AG04449 (cell line): ENCODE measurements at regions not wholly inside any gene's neighbourhood (a gene's known extent, or its start where the extent isn't known, plus 50 kb on each side); places are given as distances from the start of the nearest gene placed in this dataset.

Experiments
- CTCF ChIA-PET: fragments of 350-600 bp; formaldehyde crosslinking; extraction: SDS; loops from one replicate; lab custom pipeline; 2021; ENCODE audit warnings: antibody characterized with exemption; lab: Yijun Ruan, JAX
- POLR2A ChIA-PET: fragments of 400-600, 350-600 bp; formaldehyde crosslinking; extraction: SDS; loops from one replicate; lab custom pipeline; 2020; ENCODE audit warnings: antibody characterized with exemption, inconsistent platforms; lab: Yijun Ruan, JAX
- DNase-seq: peaks from one replicate; pipeline ENCODE4 v3.0.0-alpha.2; 2010; ENCODE audit warnings: low read depth, low spot score
- H3K4me3 ChIP-seq: 2 replicates; pipeline ENCODE4 v1.5.1; 2011; ENCODE audit warnings: low read depth, mild to moderate bottlenecking, control low read depth, low read length
- TF ChIP-seq, protein P1 (sequence below): IDR thresholded peaks from one replicate; pipeline ENCODE4 v1.5.1; 2011; ENCODE audit warnings: mild to moderate bottlenecking, moderate library complexity, low read length, control low read depth, inconsistent platforms; ENCODE audit not compliant: insufficient read depth; ENCODE audit errors: missing control alignments

DNA sequence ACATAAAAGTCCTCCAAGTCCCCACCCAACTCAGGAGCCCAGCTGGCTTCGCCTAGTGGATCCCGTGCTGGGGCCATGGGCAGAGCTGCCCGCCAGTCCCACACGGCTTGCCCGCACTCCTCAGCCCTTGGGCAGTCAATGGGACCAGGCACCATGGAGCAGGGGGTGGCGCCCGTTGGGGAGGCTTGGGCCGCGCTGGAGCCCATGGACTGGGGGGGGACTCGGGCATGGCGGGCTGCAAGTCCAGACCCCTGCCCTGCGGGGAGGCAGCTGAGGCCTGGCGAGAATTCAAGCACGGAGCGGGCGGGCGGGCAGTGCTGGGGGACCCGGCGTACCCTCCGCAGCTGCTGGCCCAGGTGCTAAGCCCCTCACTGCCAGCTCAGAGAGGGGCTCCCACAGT is 249.8 kb upstream of the PLD5 start:
- CTCF ChIA-PET: no interaction called here
- POLR2A ChIA-PET: no interaction called here
- TF ChIP-seq, protein P1, sequence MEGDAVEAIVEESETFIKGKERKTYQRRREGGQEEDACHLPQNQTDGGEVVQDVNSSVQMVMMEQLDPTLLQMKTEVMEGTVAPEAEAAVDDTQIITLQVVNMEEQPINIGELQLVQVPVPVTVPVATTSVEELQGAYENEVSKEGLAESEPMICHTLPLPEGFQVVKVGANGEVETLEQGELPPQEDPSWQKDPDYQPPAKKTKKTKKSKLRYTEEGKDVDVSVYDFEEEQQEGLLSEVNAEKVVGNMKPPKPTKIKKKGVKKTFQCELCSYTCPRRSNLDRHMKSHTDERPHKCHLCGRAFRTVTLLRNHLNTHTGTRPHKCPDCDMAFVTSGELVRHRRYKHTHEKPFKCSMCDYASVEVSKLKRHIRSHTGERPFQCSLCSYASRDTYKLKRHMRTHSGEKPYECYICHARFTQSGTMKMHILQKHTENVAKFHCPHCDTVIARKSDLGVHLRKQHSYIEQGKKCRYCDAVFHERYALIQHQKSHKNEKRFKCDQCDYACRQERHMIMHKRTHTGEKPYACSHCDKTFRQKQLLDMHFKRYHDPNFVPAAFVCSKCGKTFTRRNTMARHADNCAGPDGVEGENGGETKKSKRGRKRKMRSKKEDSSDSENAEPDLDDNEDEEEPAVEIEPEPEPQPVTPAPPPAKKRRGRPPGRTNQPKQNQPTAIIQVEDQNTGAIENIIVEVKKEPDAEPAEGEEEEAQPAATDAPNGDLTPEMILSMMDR: no peak
- DNase-seq: no peak
- H3K4me3 ChIP-seq: no peak overlapping the region

GRCh38 chr1:242770366-242770765 is 245.9 kb upstream of the PLD5 start:
- ChIA-PET POLR2A (no interaction called here), CTCF (no interaction called here)
- TF ChIP-seq, protein P1: no peak
- H3K4me3 ChIP-seq: no peak overlapping the region
- DNase-seq: no peak

GRCh38 chr1:242764161-242764560 is 239.7 kb upstream of the PLD5 start:
- no peak for DNase-seq
- H3K4me3 ChIP-seq: no peak overlapping the region
- TF ChIP-seq, protein P1: no peak
- POLR2A ChIA-PET: no interaction called here
- CTCF ChIA-PET: no interaction called here

GRCh38 chr1:242761556-242761955 is 237.1 kb upstream of the PLD5 start:
- H3K4me3 ChIP-seq: no peak overlapping the region
- TF ChIP-seq, protein P1: no peak
- ChIA-PET POLR2A (no interaction called here), CTCF (no interaction called here)
- DNase-seq: no peak

DNA sequence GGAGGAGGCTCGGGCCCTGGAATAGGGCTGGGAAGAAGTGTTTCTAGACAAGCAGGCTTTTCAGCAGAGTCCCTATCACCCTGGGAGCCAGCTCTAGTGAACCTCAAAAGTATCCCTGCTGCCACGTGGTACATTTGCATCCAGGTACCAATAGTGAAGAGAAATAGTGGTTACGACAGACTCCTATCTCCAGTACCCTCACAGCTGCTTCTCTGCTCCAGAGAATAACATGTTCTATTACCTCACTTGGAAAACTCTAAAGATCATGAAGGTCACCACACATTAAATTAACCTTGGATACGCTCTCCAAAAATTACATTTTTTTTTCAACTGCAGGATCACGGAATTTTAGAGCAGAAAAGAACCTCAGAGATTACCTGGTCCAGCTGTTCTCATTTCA is 230.4 kb upstream of the PLD5 start:
- TF ChIP-seq, protein P1: no peak
- POLR2A ChIA-PET: no interaction called here
- no peak overlapping the region for H3K4me3 ChIP-seq
- no peak for DNase-seq
- CTCF ChIA-PET: no interaction called here

DNA sequence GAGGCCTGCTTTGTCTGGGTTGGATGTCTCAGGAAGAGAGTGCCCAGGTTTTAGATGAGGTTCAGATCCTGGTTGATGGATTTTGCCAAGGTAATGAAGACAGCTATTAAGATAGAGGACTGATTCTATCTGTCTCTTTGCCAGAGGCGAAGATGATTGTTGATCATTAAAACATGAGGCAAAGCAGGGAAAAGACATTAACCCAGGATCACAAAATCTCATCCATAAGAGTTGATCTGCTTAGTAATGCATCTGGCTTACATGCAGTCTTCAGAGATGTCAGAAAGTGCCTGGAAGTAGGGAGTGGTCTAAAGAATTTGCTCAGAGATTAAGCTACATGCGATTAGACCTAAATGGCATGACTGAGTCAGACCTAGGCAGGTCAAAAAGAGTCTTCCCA is 229.6 kb upstream of the PLD5 start:
- TF ChIP-seq, protein P1: no peak

GRCh38 chr1:242747233-242747632 is 222.7 kb upstream of the PLD5 start:
- no peak for DNase-seq
- H3K4me3 ChIP-seq: no peak overlapping the region
- ChIA-PET CTCF (no interaction called here), POLR2A (no interaction called here)
- TF ChIP-seq, protein P1: no peak

More for the DNA sequence above, 229.6 kb upstream of the PLD5 start:
- CTCF ChIA-PET: no interaction called here
- H3K4me3 ChIP-seq: no peak overlapping the region
- POLR2A ChIA-PET: no interaction called here
- DNase-seq: no peak
